T-helper 1 cell treated with Interleukin-12 subunit alpha and Interleukin-12 subunit beta and Interleukin-4 antibody, amounts not matched to agents 30 ng/mL and 1 ng/mL, for 36 hours (primary cell): ENCODE measurements at regions not wholly inside any gene's neighbourhood (a gene's known extent, or its start where the extent isn't known, plus 50 kb on each side); places are given as distances from the start of the nearest gene placed in this dataset.
"Not testable (repeated sequence)": the region's sequence is repeated elsewhere in the genome, so short reads cannot be mapped to it uniquely, and the experiment has no call there.

ENCODE experiments used
- intact Hi-C: fragments of 100-400 bp; cut with micrococcal nuclease; formaldehyde crosslinking; loops from one replicate; pipeline ENCODE4 v1.15.1; 2024

GRCh38 chr14:52202151-52202550 lies 65.3 kb upstream of the PTGDR start:
- intact Hi-C loops = no loop called here

GRCh38 chr14:52190337-52190931 lies 77.1 kb upstream of the PTGDR start:
- intact Hi-C loops = no loop called here

- intact Hi-C loops = no loop called here
These were observed 78.2 kb upstream of the PTGDR start for GRCh38 chr14:52189325-52189724.

- intact Hi-C loops = no loop called here
These were observed 79.1 kb upstream of the PTGDR start for GRCh38 chr14:52188381-52188780.

GRCh38 chr14:52185178-52185577 lies 82.3 kb upstream of the PTGDR start:
- intact Hi-C loops = no loop called here

GRCh38 chr14:52182853-52183252 lies 84.6 kb upstream of the PTGDR start:
- intact Hi-C loops = no loop called here

GRCh38 chr14:52179141-52179790 lies 88.2 kb upstream of the PTGDR start:
- intact Hi-C loops = no loop called here

- intact Hi-C loops = no loop called here
These were observed 91.5 kb upstream of the PTGDR start for GRCh38 chr14:52175982-52176502.

- intact Hi-C loops = not testable (repeated sequence)
These were observed 95.6 kb upstream of the PTGDR start for GRCh38 chr14:52171932-52172331.

GRCh38 chr14:52166822-52167221 lies 98.0 kb upstream of the NID2 start:
- intact Hi-C loops = no loop called here

- intact Hi-C loops = no loop called here
These were observed 86.9 kb upstream of the NID2 start for GRCh38 chr14:52155651-52156213.

GRCh38 chr14:52154992-52155650 lies 86.3 kb upstream of the NID2 start:
- intact Hi-C loops = no loop called here

- intact Hi-C loops = no loop called here
These were observed 85.1 kb upstream of the NID2 start for GRCh38 chr14:52153939-52154338.

GRCh38 chr14:52150162-52150561 lies 81.3 kb upstream of the NID2 start:
- intact Hi-C loops = no loop called here

GRCh38 chr14:52148371-52148770 lies 79.5 kb upstream of the NID2 start:
- intact Hi-C loops = no loop called here

GRCh38 chr14:52146504-52146903 lies 77.6 kb upstream of the NID2 start:
- intact Hi-C loops = no loop called here

- intact Hi-C loops = not testable (repeated sequence)
These were observed 75.2 kb upstream of the NID2 start for GRCh38 chr14:52144099-52144498.

GRCh38 chr14:52142504-52142903 lies 73.6 kb upstream of the NID2 start:
- intact Hi-C loops = no loop called here

GRCh38 chr14:52131640-52132320 lies 62.9 kb upstream of the NID2 start:
- intact Hi-C loops = loop anchor here (2.0 to 5.0 kb wide), 2 partner anchors 135 to 341 kb away; no protein-coding TSS in a partner anchor

GRCh38 chr14:52129721-52130120 lies 60.9 kb upstream of the NID2 start:
- intact Hi-C loops = loop anchor here (2.0 to 5.0 kb wide), 2 partner anchors 133 to 343 kb away; no protein-coding TSS in a partner anchor

- intact Hi-C loops = no loop called here
These were observed 57.0 kb upstream of the NID2 start for GRCh38 chr14:52125885-52126284.
